GM12873 (cell line): ENCODE measurements at regions not wholly inside any gene's neighbourhood (a gene's known extent, or its start where the extent isn't known, plus 50 kb on each side); places are given as distances from the start of the nearest gene placed in this dataset.

Experiments used
- TF ChIP-seq, protein P1 (sequence below): IDR thresholded peaks from 2 replicates; pipeline ENCODE4 v1.5.1; 2012; ENCODE audit warnings: low read depth, mild to moderate bottlenecking, moderate library complexity, low read length, control low read depth; ENCODE audit not compliant: insufficient read depth; ENCODE audit errors: missing control alignments

DNA sequence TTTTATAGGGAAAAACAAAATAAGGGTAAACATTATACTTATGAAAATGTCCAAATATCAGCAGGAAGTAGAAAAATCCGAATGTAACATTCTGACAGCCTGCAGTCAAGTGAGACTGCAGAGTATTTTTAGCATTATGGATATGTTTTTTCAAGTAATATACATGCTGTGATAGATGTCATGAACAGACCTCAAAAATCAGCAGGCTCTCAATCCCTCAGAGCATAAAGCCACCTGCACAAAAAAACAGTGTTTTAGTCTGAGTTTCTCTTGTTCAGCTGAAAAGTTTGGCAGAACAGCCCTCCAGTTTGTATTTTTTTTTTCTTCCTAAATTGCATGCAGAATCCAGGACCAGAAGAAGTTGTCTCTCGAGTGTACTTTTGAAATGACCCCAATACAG, 219.1 kb upstream of the FMN2 start:
- TF ChIP-seq, protein P1, sequence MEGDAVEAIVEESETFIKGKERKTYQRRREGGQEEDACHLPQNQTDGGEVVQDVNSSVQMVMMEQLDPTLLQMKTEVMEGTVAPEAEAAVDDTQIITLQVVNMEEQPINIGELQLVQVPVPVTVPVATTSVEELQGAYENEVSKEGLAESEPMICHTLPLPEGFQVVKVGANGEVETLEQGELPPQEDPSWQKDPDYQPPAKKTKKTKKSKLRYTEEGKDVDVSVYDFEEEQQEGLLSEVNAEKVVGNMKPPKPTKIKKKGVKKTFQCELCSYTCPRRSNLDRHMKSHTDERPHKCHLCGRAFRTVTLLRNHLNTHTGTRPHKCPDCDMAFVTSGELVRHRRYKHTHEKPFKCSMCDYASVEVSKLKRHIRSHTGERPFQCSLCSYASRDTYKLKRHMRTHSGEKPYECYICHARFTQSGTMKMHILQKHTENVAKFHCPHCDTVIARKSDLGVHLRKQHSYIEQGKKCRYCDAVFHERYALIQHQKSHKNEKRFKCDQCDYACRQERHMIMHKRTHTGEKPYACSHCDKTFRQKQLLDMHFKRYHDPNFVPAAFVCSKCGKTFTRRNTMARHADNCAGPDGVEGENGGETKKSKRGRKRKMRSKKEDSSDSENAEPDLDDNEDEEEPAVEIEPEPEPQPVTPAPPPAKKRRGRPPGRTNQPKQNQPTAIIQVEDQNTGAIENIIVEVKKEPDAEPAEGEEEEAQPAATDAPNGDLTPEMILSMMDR = no peak

DNA sequence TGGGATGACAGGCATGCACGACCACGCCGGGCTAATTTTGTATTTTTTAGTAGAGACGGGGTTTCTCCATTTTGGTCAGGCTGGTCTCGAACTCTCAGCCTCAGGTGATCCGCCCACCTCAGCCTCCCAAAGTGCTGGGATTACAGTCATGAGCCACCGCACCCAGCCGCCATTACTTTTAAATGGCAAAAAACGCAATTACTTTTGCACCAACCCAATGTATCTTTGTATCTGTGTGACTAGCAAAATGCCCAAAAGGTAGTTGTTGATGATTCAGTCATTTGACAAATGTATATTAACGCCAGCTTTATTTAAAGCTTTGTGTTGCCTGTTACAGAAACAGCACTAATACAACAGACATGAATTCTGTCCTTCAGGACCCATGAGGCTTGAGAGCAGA, 216.9 kb upstream of the FMN2 start:
- TF ChIP-seq, protein P1 = no peak

DNA sequence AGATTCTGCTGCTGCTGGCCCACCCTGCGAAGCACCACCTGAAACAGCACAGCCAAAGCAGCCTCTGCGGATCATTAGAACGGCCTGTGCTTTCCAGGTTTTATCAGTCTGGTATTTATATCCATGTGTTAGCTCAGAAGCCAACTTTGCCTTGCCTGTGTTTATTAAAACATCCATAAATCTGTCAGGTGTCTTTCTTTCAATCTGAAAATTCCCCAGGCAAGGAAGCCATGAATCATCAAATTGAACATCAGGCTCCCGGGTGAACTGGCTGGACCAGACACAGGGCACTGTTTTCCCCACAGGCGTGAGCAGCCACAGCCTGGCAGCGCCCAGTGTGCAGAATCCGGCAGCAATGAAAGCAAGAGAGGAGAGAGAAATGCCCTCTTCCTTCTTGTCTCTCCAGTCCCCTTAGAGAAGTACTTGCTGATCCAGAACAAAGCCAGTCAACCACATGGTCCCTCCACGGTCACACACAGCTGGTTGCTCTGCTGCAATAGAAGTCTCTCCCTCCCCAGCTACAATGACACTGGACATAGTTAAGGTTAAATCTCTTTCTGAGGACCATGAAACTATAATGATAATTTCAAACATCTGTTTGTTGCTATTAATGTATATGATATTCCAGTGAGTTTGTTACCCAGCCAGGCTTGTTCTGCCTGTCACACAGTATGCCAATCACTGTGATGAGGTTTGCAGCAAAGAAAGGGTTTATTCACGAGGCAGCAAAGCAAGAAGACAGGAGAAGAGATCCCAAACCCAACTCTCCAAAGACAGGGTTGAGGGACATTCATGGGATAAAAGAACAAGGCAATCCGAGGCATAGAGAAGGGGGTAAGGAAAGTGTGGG, 212.1 kb upstream of the FMN2 start:
- TF ChIP-seq, protein P1 = no peak

DNA sequence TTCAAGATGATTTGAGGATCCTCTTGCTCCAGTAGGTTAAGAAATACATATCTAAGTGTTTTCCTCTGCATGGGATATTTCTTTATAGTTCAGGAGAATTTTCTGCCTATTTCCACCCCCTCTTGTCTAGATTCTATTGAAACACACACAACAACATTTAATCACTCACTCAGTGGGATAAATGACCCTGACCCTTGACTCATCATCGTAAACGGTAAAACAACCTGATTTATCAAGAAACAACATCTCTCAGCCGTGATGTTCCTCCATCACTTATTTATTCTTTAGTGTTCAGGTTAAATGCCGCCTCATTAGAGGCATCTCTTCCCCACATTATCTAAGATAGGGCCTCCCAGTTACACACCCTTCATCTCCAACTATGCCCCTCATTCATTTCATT, 208.7 kb upstream of the FMN2 start:
- TF ChIP-seq, protein P1 = no peak

DNA sequence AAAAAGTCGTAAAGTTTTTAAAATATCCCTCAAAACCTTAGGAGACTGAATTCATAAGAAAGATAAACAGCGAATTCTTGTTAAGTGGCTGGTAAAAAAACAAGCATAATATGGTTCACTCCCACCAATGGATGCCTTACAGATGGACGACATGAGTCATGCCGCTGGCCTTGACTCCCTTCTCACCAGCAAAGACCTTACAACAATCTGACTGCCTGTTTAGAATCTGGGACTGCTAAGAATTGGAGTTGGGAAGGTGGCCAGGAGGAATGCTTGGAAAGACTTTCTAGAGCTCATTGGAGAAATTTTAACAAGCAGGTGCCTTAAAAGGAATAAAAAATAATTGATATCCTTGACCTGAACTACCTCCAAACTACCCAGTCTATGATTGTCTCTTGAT, 206.9 kb upstream of the FMN2 start:
- TF ChIP-seq, protein P1 = no peak

DNA sequence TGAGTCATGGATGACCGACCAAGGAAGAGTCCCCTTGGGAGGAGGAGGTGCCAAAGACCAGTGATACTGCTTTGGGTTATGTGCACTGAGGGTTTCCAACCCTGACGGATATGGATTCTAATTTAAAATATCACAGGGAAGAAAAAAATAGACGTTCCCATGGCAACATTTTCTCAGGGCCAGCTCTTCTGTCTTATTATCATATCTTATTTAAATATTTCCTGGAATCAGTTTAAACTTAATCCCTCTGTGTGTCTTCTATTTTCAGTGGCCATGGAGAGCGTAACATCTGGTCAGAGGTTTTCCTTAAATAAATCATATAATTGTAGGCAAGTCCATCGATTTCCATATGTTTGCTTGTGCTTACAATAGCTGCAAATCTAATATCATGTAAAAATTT, 205.4 kb upstream of the FMN2 start:
- TF ChIP-seq, protein P1 = no peak

DNA sequence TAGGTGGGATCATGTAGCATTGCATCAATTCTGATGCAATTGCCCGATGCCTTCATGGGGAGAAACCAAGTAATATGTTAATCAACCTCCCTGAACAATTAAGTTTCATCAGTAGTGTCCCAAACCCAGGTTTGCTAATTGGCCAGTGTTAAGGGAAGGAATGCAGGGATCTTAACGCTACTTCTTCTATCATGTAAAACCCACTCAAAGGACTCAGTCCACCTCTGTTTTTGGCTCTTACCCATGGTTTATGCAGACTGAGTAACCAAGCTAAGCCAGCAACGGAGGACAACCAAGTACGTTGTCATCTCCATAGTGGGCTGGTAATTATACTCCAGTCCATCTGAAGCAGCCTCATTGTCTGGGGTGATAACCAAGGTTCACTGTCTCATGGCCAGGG, 203.0 kb upstream of the FMN2 start:
- TF ChIP-seq, protein P1 = no peak
